Dermis microvascular lymphatic vessel endothelial cell (primary cell): ENCODE measurements at regions not wholly inside any gene's neighbourhood (a gene's known extent, or its start where the extent isn't known, plus 50 kb on each side); places are given as distances from the start of the nearest gene placed in this dataset.
"Not testable (repeated sequence)": the region's sequence is repeated elsewhere in the genome, so short reads cannot be mapped to it uniquely, and the experiment has no call there.

ENCODE experiments used
- DNase-seq, 2 donors: peaks; one replicate each; pipeline versions ENCODE4 v3.0.0 to v3.0.0-alpha.2; 2010; ENCODE audit warnings: low read depth in 2 of 2

DNA sequence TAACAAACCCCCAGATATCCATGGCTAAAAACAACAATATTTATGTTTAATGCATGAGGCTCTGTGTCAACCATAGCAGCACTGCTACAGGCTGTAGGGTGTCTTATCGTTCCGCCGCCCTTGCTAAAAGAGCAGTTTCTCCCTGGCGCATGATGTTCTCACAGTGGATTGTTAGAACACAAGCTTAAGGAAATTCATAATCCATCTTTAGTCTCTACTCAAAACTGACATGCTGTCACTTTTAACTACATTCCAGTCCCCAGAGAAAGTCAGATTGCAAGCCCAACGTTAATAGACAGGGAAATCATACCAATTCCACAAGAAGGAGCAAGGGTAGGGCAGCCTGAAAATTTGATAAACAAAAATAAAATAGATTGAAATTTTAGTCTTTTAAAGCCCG is 1960.8 kb downstream of the PCDH7 start:
- no peak for DNase-seq

DNA sequence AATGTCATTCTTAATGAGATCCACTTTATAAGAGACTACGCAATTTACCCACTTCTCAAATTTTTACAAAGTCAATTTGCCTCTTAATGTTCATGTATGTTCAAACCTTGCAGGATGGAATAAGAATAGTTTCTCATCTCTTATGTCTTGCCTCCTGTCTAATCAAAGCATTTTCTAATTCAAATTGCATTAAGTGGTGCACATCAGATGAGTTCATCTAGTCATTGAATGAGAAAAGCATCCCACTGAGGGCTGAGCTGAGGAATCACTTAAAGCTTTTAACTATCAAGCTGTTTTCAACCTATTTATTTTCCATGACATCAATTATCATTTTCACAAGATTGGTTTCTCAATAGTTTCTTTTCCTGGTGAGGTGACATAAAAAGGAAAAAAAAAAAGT is 1964.0 kb downstream of the PCDH7 start:
- DNase-seq: no peak

DNA sequence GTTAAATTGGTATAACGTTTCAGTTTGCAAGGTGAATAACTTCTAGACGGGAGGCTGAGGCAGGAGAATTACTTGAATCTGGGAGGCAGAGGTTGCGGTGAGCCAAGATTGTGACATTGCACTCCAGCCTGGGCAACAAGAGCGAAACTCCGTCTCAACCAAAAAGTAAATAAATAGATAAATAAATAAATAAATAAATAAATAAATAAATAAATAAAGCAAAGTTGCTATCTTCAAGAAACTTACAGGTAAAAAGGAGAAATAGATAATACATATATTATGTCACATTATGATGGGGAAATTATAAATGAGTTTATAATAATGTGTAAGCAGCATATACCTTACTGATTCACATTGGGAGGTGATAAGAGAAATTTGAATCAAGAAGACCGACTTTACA is 1966.0 kb downstream of the PCDH7 start:
- no peak for DNase-seq

DNA sequence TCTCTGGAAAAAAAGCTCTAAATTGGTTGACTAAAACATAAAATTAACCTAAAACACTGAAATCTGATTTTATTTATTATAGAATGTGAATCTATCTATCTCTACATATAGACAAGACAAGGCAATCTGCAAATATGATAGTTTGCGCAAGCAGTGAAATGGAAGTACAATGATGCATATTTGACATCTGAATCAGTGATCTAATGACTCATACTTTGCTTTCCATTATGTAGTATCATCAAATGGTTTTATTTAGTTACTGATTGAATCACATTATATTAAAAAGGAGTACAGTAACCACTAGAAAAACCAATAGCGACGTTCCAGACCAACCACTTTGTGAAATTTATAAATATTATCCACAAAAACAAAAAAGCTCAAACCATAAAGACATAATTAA is 1969.3 kb downstream of the PCDH7 start:
- no peak for DNase-seq

DNA sequence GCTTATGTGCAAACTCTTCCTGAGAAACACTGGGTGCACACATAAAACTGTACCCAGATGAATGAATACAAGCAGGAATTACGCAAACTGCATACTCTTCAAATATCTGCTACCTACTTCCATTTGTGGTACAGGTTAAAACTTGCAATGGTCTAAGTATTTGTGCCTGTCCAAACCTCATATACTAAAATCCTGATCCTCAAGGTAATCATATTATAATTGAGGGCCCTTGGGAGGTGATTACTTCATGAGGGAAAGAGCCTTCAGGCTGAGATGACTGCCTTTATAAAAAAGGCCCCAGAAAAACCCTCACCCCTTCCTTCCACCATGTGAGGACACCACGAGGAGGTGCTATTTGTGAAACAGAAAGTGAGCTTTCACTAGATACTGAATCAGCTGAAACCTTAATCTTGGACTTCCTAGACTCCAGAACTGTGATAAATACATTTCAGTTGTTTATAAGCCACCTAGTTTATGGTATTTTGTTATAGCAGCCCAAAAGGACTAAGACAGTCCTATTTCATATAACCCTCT is 1977.2 kb downstream of the PCDH7 start:
- no peak for DNase-seq

DNA sequence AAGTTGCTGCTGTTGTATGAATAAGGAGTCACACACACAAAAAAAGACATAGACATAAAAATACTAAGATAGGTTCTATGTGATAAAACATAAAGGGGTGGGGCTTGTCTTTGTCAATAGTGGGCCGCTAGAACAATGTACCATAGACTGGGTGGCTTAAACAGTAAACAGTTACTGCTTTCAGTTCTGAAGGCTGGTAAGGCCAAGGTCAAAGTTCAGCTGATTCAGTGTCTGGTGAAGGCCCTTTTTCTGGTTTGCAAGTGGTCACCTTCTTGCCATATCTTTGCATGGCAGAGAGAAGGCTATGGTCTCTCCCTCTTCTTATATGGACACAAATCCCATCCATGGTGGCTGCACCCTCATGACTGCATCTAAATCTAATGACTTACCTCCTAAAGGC is 1980.7 kb downstream of the PCDH7 start:
- no peak for DNase-seq

DNA sequence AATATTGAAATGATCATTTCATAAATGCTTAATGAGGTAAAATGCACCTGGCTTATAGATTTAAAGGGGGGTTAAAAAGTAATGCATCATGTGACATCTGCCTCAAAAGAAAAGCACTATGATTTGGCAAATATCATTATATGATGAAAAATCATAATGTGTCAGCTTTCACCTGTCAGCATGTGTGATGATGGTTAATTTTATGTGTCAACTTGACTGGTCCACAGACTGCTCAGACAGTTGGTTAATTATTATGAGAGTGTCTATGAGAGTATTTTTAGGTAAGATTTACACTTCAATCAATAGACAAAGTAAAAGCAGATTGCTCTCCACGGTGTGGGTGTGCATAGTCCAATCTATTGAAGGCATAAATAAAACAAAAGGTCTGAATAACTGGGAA is 1986.7 kb downstream of the PCDH7 start:
- no peak for DNase-seq

DNA sequence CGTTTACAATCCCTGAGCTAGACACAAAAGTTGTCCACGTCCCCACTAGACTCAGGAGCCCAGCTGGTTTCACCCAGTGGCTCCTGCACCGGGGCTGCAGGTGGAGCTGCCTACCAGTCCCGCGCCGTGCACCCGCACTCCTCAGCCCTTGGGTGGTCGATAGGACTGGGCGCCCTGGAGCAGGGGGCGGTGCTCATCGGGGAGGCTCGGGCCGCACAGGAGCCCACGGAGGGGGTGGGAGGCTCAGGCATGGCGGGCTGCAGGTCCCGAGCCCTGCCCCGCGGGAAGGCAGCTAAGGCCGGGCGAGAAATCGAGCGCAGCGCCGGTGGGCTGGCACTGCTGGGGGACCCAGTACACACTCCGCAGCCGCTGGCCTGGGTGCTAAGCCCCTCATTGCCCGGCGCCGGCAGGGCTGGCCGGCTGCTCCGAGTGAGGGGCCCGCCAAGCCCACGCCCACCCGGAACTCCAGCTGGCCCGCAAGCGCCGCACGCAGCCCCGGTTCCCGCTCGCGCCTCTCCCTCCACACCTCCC is 1996.0 kb downstream of the PCDH7 start:
- DNase-seq: not testable (repeated sequence)

DNA sequence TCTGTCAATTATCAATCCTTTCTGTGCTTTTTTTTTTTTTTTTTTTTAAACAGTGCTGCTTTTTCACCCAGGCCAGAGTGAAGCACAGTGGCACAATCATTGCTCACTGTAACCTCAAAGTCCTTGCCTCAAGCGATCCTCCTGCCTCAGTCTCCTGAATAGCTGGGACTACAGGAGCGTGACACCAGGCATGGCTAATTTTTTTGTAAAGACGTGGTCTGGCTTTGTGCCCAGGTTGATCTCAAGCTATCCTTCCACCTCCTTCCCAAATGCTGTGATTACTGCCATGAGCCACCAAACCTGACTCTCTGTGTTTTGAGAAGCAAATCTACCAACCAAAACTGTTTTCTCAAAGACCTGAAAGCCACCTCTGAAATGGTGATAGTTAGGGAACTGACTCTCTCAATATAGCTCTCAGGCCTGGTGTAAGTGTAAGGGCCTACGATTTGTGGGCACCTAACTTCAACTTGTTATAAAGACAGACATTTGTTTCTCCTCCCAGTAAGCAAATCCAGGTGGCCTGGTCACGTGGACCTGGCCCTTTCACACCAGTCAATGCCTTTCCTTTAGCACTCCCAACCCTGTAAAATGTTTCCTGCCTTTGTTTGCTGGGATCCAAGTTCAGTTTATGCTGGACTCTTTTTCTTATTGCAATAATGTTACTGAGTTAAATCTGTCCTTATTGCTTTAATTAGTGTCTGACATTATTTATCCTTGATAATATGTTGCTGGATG is 2015.9 kb downstream of the PCDH7 start:
- no peak for DNase-seq

DNA sequence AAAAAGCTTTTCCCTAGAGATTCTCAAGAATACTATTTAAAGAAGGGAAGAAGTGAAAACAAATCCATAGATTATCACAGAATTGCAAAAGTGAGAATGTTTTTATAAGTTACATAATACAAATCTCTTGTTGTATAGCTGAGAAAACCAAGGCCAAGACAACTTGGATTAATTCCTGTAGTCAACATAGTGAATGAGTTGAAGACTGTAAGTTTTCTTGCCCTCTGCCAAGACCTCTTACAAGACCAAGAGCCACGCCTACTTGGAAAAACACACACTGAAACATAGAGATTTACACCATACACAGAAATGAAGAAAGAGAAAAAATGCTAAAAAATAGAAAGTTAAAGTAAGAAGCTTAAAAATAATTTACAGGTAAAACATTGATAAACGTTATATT is 2024.0 kb downstream of the PCDH7 start:
- DNase-seq: no peak

DNA sequence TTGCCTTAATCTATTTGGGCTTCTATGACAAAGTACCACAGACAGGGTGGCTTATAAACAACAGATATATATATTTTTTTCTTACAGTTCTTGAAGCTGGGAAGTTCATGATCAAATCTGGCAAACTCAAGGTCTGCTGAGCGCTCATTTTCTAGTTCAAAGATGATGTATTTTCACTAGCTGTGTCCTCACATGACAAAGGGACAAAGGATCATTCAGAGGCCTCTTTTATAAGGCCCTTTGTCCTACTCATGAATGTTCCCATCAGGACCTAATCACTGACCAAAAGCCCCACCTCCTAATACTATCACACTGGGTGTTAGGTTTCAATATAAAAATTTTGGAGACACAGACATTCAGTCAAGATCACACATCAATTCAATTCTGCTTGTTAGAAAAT is 2025.2 kb downstream of the PCDH7 start:
- DNase-seq: no peak

DNA sequence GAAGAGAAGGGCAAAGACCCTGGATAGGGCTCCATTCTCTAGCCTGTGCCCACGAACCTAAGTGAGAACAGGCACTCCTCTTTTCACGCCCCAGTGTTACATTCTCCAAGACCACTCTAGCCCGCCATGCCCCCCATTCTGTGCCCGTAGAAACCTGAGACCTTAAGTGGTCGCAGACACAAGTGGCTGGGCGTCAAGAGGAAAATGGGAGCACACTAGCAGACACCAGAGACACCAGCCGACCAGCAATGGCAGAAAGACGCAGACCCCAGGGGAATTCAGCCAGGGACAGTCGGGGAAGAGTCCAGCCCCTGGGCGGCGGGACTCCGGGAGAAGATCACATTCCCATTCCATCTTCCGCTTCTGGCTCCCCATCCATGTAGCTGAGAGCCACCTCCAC is 2027.9 kb downstream of the PCDH7 start:
- no peak for DNase-seq

DNA sequence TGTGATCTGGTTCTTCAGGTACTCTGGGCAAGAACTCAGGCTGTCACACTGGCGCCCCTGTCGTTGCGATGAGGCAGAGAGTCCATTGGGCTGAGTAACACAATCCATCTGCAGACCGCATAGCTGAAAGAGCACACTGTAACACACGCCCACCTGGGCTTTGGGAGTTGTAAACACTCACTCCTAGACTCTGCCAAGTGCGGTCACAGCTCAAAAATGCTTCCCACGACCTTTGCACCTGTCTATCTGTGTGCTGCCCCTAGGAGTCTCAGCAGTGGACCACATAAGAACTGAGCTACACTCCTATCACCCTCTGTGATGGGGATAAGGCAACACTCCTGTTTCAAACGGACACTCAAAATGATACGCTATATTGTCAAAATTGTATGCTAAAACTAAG is 2028.3 kb downstream of the PCDH7 start:
- no peak for DNase-seq

DNA sequence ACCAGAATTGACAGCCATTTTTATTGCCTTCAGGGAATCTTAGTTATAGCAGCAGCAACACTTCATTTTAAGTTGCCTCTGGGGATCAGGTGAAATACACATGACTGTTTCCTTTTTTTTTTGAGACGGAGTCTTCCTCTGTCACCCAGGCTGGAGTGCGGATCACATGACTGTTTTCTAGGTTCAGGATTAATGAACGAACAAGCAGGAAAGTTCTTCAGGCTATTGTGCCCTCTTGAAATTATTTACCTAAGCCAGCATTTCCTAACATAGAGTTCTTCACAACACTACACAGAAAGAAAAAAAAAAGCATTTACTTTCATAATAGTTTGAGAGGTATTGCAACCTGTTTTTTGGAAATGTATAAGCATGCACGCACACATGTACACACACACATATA is 2032.8 kb downstream of the PCDH7 start:
- no peak for DNase-seq

DNA sequence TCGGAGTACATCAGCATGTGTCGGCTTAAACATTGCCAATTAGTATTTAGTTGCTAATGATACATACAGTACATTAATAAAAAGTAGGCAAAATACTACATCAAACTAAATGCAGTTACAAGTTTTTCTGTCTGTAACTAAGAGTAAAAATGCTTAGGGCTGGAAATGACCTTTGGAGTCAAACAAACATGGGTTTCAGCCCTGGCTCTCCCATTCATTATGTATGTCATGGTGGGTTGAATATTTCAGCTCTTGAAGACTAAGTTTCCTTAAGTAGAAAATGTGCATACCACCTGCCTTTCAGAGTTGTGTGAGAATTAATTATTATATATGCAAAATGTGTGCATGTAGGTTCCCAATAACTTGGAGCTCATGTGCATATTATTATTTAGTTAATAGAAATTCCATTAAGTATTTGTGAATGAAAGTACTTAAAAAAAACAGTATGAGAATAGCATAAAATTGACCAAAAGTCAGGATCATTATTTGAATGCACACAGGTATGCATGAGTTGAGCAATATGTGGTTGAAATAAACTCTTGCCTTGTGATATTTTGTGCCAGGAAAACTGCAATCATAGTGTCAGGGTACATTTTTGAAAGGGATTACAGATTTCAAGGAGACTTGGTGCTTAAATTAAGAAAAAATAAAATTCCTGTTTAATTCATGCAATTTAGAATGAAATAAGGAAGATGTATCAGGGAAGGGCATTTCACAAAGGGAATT is 2048.7 kb downstream of the PCDH7 start:
- no peak for DNase-seq

DNA sequence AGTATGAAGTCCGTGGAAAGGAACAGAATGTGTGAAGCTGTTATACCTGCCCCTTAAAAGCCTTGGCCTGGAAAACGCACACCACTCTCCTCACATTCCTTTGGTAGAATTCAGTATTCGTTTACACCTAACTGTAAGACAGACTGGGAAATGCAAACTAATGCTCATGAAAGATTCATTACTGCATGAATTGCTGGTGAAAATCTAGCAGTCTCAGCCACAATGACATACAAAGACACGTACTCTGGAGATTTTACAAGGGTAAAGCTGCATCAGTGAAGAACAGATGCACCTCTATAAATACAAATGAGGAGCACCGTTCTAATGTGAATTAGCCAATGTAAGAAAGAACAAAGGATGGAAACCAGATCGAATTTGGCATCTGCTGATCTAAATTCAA is 2051.3 kb downstream of the PCDH7 start:
- no peak for DNase-seq

DNA sequence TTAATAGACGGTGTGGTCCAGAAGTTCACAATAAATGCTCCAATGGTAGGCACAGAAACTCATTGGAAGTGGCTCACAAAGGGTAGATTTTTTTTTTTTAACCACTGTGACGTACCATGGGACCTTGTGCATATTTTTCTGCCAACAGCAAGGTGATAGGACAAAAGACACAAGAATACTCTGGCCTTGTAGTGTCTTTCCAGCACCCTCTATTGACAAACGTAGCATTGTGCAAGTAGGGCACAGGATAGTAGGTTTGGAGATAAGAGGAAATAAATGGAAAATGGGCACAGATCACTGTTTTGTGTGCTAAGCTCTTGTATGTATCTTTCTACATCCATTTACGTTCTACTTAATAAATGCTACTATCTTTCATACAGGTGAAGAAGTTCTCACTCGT is 2054.9 kb downstream of the PCDH7 start:
- no peak for DNase-seq

DNA sequence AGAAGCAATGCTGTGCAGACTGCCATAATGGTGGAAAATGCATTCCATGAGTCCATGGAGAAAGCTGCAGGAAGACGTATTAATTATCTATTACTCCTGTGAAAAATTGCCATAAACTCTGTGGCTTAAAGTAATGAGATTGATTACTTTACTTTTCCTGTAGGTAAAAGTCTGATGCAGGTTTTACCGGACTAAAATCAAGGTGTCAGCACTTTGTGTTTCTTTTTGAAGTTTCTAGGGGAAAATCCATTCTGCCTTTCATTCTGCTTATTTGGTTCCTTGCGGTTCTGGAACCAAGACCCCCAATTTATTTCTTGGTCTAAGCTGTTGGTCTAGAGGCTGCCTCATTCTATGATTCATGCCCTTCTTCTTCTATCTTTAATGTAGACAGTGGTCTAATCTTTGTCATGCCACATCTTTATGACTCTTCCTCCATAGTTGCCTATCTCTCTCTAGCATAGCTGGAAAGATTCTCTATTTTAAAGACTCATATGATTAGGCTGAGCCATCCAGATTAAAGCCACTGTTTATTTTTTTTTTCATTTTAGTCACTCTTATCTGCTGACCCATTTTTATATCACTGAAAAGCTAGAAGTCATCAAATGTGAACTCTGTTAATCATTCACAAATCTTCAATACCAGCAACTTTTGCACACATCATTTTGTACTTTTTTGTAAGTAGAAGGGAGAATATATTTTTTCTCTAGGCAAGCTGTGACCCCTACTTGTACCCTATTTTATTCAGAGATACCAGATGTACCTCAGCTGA is 2056.4 kb downstream of the PCDH7 start:
- no peak for DNase-seq

DNA sequence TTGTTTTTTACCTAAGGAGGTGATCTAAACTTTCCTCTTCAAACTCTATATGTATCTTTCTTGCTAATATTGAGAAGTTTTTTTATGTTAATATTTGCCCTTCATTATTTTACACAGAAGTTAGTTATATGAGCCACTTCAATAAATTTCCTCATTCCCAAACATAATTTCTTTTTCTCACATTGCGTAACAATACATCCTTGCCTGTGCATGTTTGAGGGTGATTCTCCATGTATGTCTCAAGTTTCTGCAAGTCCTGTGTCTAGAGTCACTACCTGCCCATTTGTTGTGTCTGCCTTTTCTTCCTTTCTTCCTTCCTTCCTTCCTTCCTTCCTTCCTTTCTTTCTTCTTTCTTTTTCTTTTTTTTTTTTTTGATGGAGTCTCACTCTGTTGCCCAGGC is 2057.9 kb downstream of the PCDH7 start:
- no peak for DNase-seq

DNA sequence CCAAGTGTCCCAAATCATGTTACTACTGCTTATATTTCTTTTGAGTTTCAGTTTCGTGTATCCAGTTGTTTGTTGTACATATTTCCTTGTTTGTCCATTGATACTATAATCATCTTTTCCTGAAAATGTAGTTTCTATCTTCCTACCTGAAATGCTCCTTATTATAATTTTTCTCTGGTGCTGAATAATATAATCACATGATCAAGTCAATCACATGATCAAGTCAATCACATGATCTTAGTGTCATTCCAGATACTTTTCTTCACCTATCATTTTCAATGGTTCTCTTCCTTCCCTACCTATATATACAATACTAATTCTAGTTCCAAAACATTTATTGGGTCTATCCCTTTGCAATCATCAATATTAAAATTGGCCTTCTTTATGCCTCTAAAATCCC is 2058.8 kb downstream of the PCDH7 start:
- DNase-seq: no peak

DNA sequence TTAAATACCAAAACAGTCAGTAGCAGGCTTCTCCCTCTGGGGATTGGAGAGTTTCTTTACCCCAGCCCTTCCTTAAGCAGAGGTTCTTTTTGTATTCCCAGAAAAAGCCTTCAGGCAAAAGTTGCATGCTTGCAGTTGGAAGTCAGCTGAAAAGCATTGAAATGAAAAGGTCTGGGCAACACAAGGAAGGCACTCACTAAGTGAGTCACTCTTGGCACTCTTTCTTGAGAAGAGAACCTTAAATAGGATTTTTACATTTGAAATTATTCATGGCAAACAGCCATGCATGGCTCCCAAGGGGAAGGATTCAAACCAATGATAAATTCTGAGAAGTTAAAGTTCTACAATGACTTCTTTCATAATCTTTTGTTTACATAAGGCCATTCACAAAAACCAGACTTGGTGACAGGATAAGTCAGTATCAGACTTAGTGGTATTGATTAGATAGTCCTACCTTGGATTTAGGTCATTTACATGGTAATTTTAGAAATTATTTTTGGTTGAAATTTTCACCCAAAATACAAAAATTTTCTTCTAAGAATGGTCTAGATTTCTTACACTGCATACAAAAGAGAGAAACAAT is 2068.9 kb downstream of the PCDH7 start:
- DNase-seq: no peak

DNA sequence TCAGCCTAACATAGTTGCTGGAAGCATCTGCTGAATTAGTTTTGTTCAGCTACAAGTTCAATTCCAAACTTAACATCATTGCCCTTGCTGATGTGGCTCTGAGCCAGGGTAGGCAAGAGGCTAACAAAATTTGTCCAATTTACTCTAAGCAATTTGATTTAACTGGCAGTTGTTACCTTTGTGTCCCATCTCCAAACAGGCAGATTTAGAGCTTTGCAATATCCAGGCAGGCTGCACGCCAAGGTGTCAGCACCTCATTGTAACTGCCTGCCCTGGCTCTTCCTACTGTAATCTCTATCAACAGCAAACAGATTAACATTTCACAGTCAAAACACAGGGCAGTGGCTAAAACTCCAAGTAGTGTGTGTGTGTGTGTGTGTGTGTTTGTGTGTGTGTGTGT is 2070.6 kb downstream of the PCDH7 start:
- DNase-seq: no peak
